ENCODE measurements at regions not wholly inside any gene's neighbourhood (a gene's known extent, or its start where the extent isn't known, plus 50 kb on each side); places are given as distances from the start of the nearest gene placed in this dataset.

DNA sequence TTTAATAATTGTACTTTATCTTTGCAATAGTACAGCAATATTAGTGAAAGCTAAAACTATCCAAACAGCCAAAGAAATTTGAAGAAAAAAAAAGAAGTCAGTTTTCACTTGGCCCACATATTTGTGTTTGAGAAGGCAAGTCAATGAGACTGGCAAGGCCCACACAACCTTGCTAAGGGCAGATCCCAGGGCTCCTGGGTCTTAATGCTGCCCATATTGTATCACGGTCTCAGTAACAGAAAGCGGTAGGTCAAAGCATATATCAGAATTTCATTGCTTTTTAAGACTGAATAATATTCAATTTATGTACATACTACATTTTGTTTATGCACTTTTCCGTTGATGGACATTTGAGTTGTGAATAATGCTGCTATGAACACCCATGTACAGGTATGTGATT is 262.0 kb upstream of the TOPAZ1 start:
- no peak overlapping the region for H2BK120ac ChIP-seq (ENCODE audit: low read depth, low read length, poor library complexity, severe bottlenecking)
- H3K23me2 ChIP-seq (ENCODE audit: insufficient read length, low read depth, low read length, poor library complexity, severe bottlenecking) = no peaks in the 10 kb centered on the region
- H2BK20ac ChIP-seq (ENCODE audit: low read depth, low read length, poor library complexity, severe bottlenecking) = no peak overlapping the region
- H3K4me3 Mint-ChIP-seq = no peak overlapping the region
- no peak overlapping the region for H4K91ac ChIP-seq (ENCODE audit: insufficient read length, low read depth, low read length)
- H3K9me3 Mint-ChIP-seq = peaks cover 3 to 8% of the 10 kb centered on the region in 2 experiments; a peak in 3 of 5 replicates
- no peak for DNase-seq
- H2BK5ac ChIP-seq (ENCODE audit: insufficient read length, low read length) = no peak overlapping the region
- H2BK15ac ChIP-seq (ENCODE audit: low read depth, low read length) = no peak overlapping the region
- H3K36me3 Mint-ChIP-seq (ENCODE audit: insufficient read depth in 1 of 3, low read depth in 3 of 3) = peaks cover 0 to 15% (median 0%) of the 10 kb centered on the region in 3 experiments; a peak in 3 of 7 replicates
- no peaks in the 10 kb centered on the region for H3K79me1 ChIP-seq (ENCODE audit: insufficient read depth, low read depth, low read length, poor library complexity, severe bottlenecking)
- H3K27ac ChIP-seq (ENCODE audit: insufficient read length, low read depth, low read length) = no peak overlapping the region
- H3K4me1 Mint-ChIP-seq = peaks cover 31 to 37% of the 10 kb centered on the region in 2 experiments
- H3K9me3 ChIP-seq (ENCODE audit: control insufficient read depth, low read depth, low read length) = no peaks in the 10 kb centered on the region
- no peak overlapping the region for H3K18ac ChIP-seq (ENCODE audit: insufficient read length, low read depth, low read length)
- H3K23ac ChIP-seq (ENCODE audit: insufficient read length, low read depth, low read length) = no peak overlapping the region
- H3K27me3 ChIP-seq (ENCODE audit: insufficient read depth, low read length) = no peaks in the 10 kb centered on the region
- no peak overlapping the region for H2BK12ac ChIP-seq (ENCODE audit: insufficient read length, low read depth, low read length)
- H4K20me1 ChIP-seq (ENCODE audit: control insufficient read depth, insufficient read depth, insufficient read length) = no peaks in the 10 kb centered on the region
- H3K14ac ChIP-seq (ENCODE audit: insufficient read depth, low read length) = no peak overlapping the region
- no peak overlapping the region for H3K56ac ChIP-seq (ENCODE audit: insufficient read length, low read depth, low read length)
- peaks cover 5% of the 10 kb centered on the region for H3K27me3 Mint-ChIP-seq (ENCODE audit: low read depth)
- no peaks in the 10 kb centered on the region; the same call in 1 of the 2 replicates for H3K4me1 ChIP-seq (ENCODE audit: insufficient read depth, low read length)
- no CpG with 5 or more reads among the region's 3 CpGs for WGBS (ENCODE audit: extremely low coverage, insufficient read length, low lambda C conversion rate)
- no peak overlapping the region for H4K8ac ChIP-seq (replicated peaks; ENCODE audit: insufficient read length, low read depth, low read length)
- TF ChIP-seq, protein P1, sequence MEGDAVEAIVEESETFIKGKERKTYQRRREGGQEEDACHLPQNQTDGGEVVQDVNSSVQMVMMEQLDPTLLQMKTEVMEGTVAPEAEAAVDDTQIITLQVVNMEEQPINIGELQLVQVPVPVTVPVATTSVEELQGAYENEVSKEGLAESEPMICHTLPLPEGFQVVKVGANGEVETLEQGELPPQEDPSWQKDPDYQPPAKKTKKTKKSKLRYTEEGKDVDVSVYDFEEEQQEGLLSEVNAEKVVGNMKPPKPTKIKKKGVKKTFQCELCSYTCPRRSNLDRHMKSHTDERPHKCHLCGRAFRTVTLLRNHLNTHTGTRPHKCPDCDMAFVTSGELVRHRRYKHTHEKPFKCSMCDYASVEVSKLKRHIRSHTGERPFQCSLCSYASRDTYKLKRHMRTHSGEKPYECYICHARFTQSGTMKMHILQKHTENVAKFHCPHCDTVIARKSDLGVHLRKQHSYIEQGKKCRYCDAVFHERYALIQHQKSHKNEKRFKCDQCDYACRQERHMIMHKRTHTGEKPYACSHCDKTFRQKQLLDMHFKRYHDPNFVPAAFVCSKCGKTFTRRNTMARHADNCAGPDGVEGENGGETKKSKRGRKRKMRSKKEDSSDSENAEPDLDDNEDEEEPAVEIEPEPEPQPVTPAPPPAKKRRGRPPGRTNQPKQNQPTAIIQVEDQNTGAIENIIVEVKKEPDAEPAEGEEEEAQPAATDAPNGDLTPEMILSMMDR (conservative IDR thresholded peaks at IDR 0.05) = no peak
- H2AK5ac ChIP-seq (ENCODE audit: insufficient read length, low read length) = no peak overlapping the region
- no peak overlapping the region for H3K4ac ChIP-seq (ENCODE audit: low read depth, low read length)
- H3K9ac ChIP-seq (ENCODE audit: extremely low read depth, insufficient read length, low read length) = no peak overlapping the region
- no peak overlapping the region for H3T11ph ChIP-seq (ENCODE audit: low read length)
- no peaks in the 10 kb centered on the region; the same call in 1 of the 2 replicates for H3K79me2 ChIP-seq (ENCODE audit: insufficient read depth, low read length)
- H2AFZ ChIP-seq (ENCODE audit: low read length) = no peak overlapping the region
- H4K5ac ChIP-seq (ENCODE audit: insufficient read length, low read depth, low read length) = no peak overlapping the region
- H3K27ac Mint-ChIP-seq = no peak overlapping the region
- H3K4me2 ChIP-seq (ENCODE audit: insufficient read depth, insufficient read length, low read length) = no peak overlapping the region

Measured in H9 (cell line).